H9 (cell line): ENCODE measurements at regions not wholly inside any gene's neighbourhood (a gene's known extent, or its start where the extent isn't known, plus 50 kb on each side); places are given as distances from the start of the nearest gene placed in this dataset.

Experiments
- DNase-seq: peaks from one replicate; pipeline ENCODE4 v3.0.0-alpha.2; 2017
- H2AFZ ChIP-seq: one replicate; pipeline ENCODE4 v1.6.1; 2013; ENCODE audit warnings: mild to moderate bottlenecking, low read length, control low read depth, moderate library complexity
- H2AK5ac ChIP-seq: 2 replicates; pipeline ENCODE4 v1.6.1; 2013; ENCODE audit warnings: low read length, control low read depth, mixed read lengths; ENCODE audit not compliant: insufficient read length
- H2BK120ac ChIP-seq: one replicate; pipeline ENCODE4 v1.6.1; 2013; ENCODE audit warnings: low read depth, mild to moderate bottlenecking, low read length, control low read depth, inconsistent platforms; ENCODE audit not compliant: poor library complexity, severe bottlenecking
- H2BK12ac ChIP-seq: 2 replicates; pipeline ENCODE4 v1.6.1; 2013; ENCODE audit warnings: low read length, control low read depth, mixed read lengths, low read depth; ENCODE audit not compliant: insufficient read length
- H2BK15ac ChIP-seq: 2 replicates; pipeline ENCODE4 v1.6.1; 2013; ENCODE audit warnings: low read depth, low read length, control low read depth
- H2BK20ac ChIP-seq: one replicate; pipeline ENCODE4 v1.6.1; 2013; ENCODE audit warnings: low read depth, mild to moderate bottlenecking, low read length, control low read depth, inconsistent platforms; ENCODE audit not compliant: poor library complexity, severe bottlenecking
- H2BK5ac ChIP-seq: 2 replicates; pipeline ENCODE4 v1.6.1; 2013; ENCODE audit warnings: low read length, control low read depth, mixed read lengths; ENCODE audit not compliant: insufficient read length
- H3K14ac ChIP-seq: 2 replicates; pipeline ENCODE4 v1.6.1; 2013; ENCODE audit warnings: low read length, control low read depth; ENCODE audit not compliant: insufficient read depth
- H3K18ac ChIP-seq: 2 replicates; pipeline ENCODE4 v1.6.1; 2013; ENCODE audit warnings: low read depth, mild to moderate bottlenecking, mixed read lengths, low read length, control low read depth; ENCODE audit not compliant: insufficient read length
- H3K23ac ChIP-seq: 2 replicates; pipeline ENCODE4 v1.6.1; 2013; ENCODE audit warnings: low read length, control low read depth, mixed read lengths, low read depth; ENCODE audit not compliant: insufficient read length
- H3K23me2 ChIP-seq: 2 replicates; pipeline ENCODE4 v1.6.1; 2013; ENCODE audit warnings: low read depth, mild to moderate bottlenecking, mixed read lengths, low read length, control low read depth; ENCODE audit not compliant: insufficient read length, poor library complexity, severe bottlenecking
- H3K27ac ChIP-seq: 2 replicates; pipeline ENCODE4 v1.5.1; 2013; ENCODE audit warnings: low read length, control low read depth, mixed read lengths, low read depth; ENCODE audit not compliant: insufficient read length
- H3K27me3 ChIP-seq: 2 replicates; pipeline ENCODE4 v1.6.1; 2013; ENCODE audit warnings: low read length, control low read depth, inconsistent platforms; ENCODE audit not compliant: insufficient read depth
- H3K4ac ChIP-seq: 2 replicates; pipeline ENCODE4 v1.6.1; 2013; ENCODE audit warnings: low read depth, mild to moderate bottlenecking, control low read depth, inconsistent platforms, low read length, moderate library complexity
- H3K4me1 ChIP-seq: 2 replicates; pipeline ENCODE4 v1.6.1; 2013; ENCODE audit warnings: low read length, control low read depth, inconsistent platforms; ENCODE audit not compliant: insufficient read depth
- H3K4me2 ChIP-seq: 2 replicates; pipeline ENCODE4 v1.6.1; 2013; ENCODE audit warnings: low read length, control low read depth, mixed read lengths; ENCODE audit not compliant: insufficient read length, insufficient read depth
- H3K56ac ChIP-seq: 2 replicates; pipeline ENCODE4 v1.6.1; 2013; ENCODE audit warnings: low read depth, mild to moderate bottlenecking, mixed read lengths, low read length, control low read depth; ENCODE audit not compliant: insufficient read length
- H3K79me1 ChIP-seq: 2 replicates; pipeline ENCODE4 v1.6.1; 2013; ENCODE audit warnings: low read depth, mild to moderate bottlenecking, moderate library complexity, low read length, control low read depth, inconsistent platforms; ENCODE audit not compliant: insufficient read depth, poor library complexity, severe bottlenecking
- H3K79me2 ChIP-seq: 2 replicates; pipeline ENCODE4 v1.6.1; 2013; ENCODE audit warnings: low read length, control low read depth, inconsistent platforms; ENCODE audit not compliant: insufficient read depth
- H3K9ac ChIP-seq: 2 replicates; pipeline ENCODE4 v1.6.1; 2013; ENCODE audit warnings: low read length, control low read depth, mixed read lengths; ENCODE audit not compliant: insufficient read length; ENCODE audit errors: extremely low read depth
- H3K9me3 ChIP-seq: one replicate; pipeline ENCODE4 v1.6.1; 2013; ENCODE audit warnings: low read depth, low read length, inconsistent platforms; ENCODE audit not compliant: control insufficient read depth
- H3T11ph ChIP-seq: one replicate; pipeline ENCODE4 v1.6.1; 2013; ENCODE audit warnings: mild to moderate bottlenecking, low read length, control low read depth, inconsistent platforms
- H4K20me1 ChIP-seq: one replicate; pipeline ENCODE4 v1.6.1; 2013; ENCODE audit not compliant: control insufficient read depth, insufficient read length, insufficient read depth
- H4K5ac ChIP-seq: 2 replicates; pipeline ENCODE4 v1.6.1; 2013; ENCODE audit warnings: low read depth, mild to moderate bottlenecking, mixed read lengths, low read length, control low read depth; ENCODE audit not compliant: insufficient read length
- H4K8ac ChIP-seq: replicated peaks from 2 replicates; pipeline ENCODE4 v1.6.1; 2013; ENCODE audit warnings: low read length, control low read depth, mixed read lengths, low read depth; ENCODE audit not compliant: insufficient read length
- H4K91ac ChIP-seq: 2 replicates; pipeline ENCODE4 v1.6.1; 2013; ENCODE audit warnings: low read depth, mild to moderate bottlenecking, moderate library complexity, mixed read lengths, low read length, control low read depth; ENCODE audit not compliant: insufficient read length
- H3K27ac Mint-ChIP-seq, 3 experiments: 2 replicates in 2 of 3; 3 replicates in 1 of 3; pipeline ENCODE4 v1.8.0; 2020 to 2021; ENCODE audit warnings: mixed read lengths in 3 of 3, mild to moderate bottlenecking in 1 of 3, moderate library complexity in 1 of 3
- H3K27me3 Mint-ChIP-seq: 2 replicates; pipeline ENCODE4 v1.8.0; 2021; ENCODE audit warnings: low read depth, mild to moderate bottlenecking, moderate library complexity, mixed read lengths
- H3K36me3 Mint-ChIP-seq, 3 experiments: 2 replicates in 2 of 3; 3 replicates in 1 of 3; pipeline ENCODE4 v1.8.0; 2020 to 2021; ENCODE audit warnings: low read depth in 3 of 3, mixed read lengths in 3 of 3; ENCODE audit not compliant: insufficient read depth in 1 of 3
- H3K4me1 Mint-ChIP-seq, 2 experiments: 2 replicates each; pipeline ENCODE4 v1.8.0; 2020; ENCODE audit warnings: mixed read lengths in 2 of 2
- H3K4me3 Mint-ChIP-seq, 2 experiments: 2 replicates in 1 of 2; 3 replicates in 1 of 2; pipeline ENCODE4 v1.8.0; 2020 to 2021; ENCODE audit warnings: mild to moderate bottlenecking in 2 of 2, mixed read lengths in 2 of 2, moderate library complexity in 1 of 2
- H3K9me3 Mint-ChIP-seq, 2 experiments: 2 replicates in 1 of 2; 3 replicates in 1 of 2; pipeline ENCODE4 v1.8.0; 2020; ENCODE audit warnings: mild to moderate bottlenecking in 2 of 2, mixed read lengths in 2 of 2, moderate library complexity in 1 of 2
- CTCF ChIP-seq: fragments of 200-600 bp; sonication (generic); conservative IDR thresholded peaks from 3 replicates; pipeline ENCODE4 v1.8.0; 2021; ENCODE audit warnings: antibody characterized with exemption, mild to moderate bottlenecking
- WGBS: extraction: QIAGEN DNeasy Blood & Tissue Kit; methylation state at CpG from one replicate; pipeline ENCODE4 v1.1.7; 2013; ENCODE audit warnings: missing lambda C conversion rate, low lambda C conversion rate, mixed read lengths; ENCODE audit not compliant: insufficient read length; ENCODE audit errors: extremely low coverage; 5-methylcytosine and 5-hydroxymethylcytosine counted together

- Histone ChIP-seq H3K79me1 (no peaks in the 10 kb centered on the region), H3K14ac (no peak overlapping the region), H3K4me2 (no peak overlapping the region), H4K20me1 (no peaks in the 10 kb centered on the region), H2BK12ac (no peak overlapping the region), H3K56ac (no peak overlapping the region), H3K79me2 (no peaks in the 10 kb centered on the region), H3K23me2 (no peaks in the 10 kb centered on the region), H4K8ac (no peak overlapping the region), H3K4ac (no peak overlapping the region), H3K23ac (no peak overlapping the region), H2BK15ac (no peak overlapping the region), H3K9ac (no peak overlapping the region), H2BK20ac (no peak overlapping the region), H2AK5ac (no peak overlapping the region), H2AFZ (no peak overlapping the region), H3K9me3 (no peaks in the 10 kb centered on the region), H4K5ac (no peak overlapping the region), H2BK120ac (no peak overlapping the region), H3T11ph (no peak overlapping the region), H4K91ac (no peak overlapping the region), H2BK5ac (no peak overlapping the region), H3K4me1 (no peaks in the 10 kb centered on the region), H3K27me3 (no peaks in the 10 kb centered on the region), H3K18ac (no peak overlapping the region), H3K27ac (no peak overlapping the region)
- WGBS, result no CpG with 5 or more reads among the region's 1 CpG
- H3K36me3 Mint-ChIP-seq, result peaks cover 0 to 7% (median 3%) of the 10 kb centered on the region in 3 experiments; a peak in 2 of 7 replicates
- DNase-seq, result no peak
- no peak overlapping the region for H3K27ac Mint-ChIP-seq
- no peaks in the 10 kb centered on the region for H3K4me1 Mint-ChIP-seq
- peaks cover 0 to 2% of the 10 kb centered on the region in 2 experiments; a peak in 3 of 5 replicates for H3K9me3 Mint-ChIP-seq
- no peak for TF ChIP-seq CTCF
- no peaks in the 10 kb centered on the region for H3K27me3 Mint-ChIP-seq
- H3K4me3 Mint-ChIP-seq, result no peak overlapping the region
Measured at GRCh38 chr2:45232818-45233217, 223.6 kb upstream of the SIX2 start.
